ENCODE measurements at regions not wholly inside any gene's neighbourhood (a gene's known extent, or its start where the extent isn't known, plus 50 kb on each side); places are given as distances from the start of the nearest gene placed in this dataset.

- DNase-seq: no peak
- no peak overlapping the region for H3K9ac ChIP-seq
- no peaks in the 10 kb centered on the region for H4K20me1 ChIP-seq (ENCODE audit: insufficient read depth)
- no peak overlapping the region for H3K4me2 ChIP-seq
- no peak overlapping the region for H3K4me3 ChIP-seq (ENCODE audit: low read depth in 2 of 2, low read length in 1 of 2)
- H3K79me2 ChIP-seq (ENCODE audit: insufficient read depth): no peaks in the 10 kb centered on the region
- H3K9me2 ChIP-seq: no peaks in the 10 kb centered on the region
- POLR2A ChIA-PET: no interaction called here
- CTCF ChIA-PET: no interaction called here
- H3K27me3 ChIP-seq (ENCODE audit: insufficient read depth): peaks cover 8% of the 10 kb centered on the region; the same call in 1 of the 2 replicates
- TF ChIP-seq TCF12 (IDR thresholded peaks at IDR 0.05) (no peak), PBX3 (IDR thresholded peaks at IDR 0.05) (no peak), MAX (IDR thresholded peaks at IDR 0.05; ENCODE audit: low read depth) (no peak), RXRA (IDR thresholded peaks at IDR 0.05; ENCODE audit: borderline replicate concordance, low read depth) (no peak), ELF1 (IDR thresholded peaks at IDR 0.05) (no peak), SIN3A (IDR thresholded peaks at IDR 0.05; ENCODE audit: borderline replicate concordance, low read depth, low read length) (no peak), MXI1 (IDR thresholded peaks at IDR 0.05; ENCODE audit: low read depth, low read length) (no peak), FOXJ3 (CRISPR knock-in tag; IDR thresholded peaks at IDR 0.05) (no peak), NFIC (IDR thresholded peaks at IDR 0.05; ENCODE audit: borderline replicate concordance) (no peak), RFX5 (IDR thresholded peaks at IDR 0.05; ENCODE audit: low read length) (no peak), USF2 (IDR thresholded peaks at IDR 0.05; ENCODE audit: borderline replicate concordance, low read depth, low read length) (no peak), FOSL2 (IDR thresholded peaks at IDR 0.05; ENCODE audit: borderline replicate concordance, low read depth) (no peak), TEAD4 (IDR thresholded peaks at IDR 0.05; ENCODE audit: borderline replicate concordance, insufficient read depth) (no peak), REST (IDR thresholded peaks at IDR 0.05; ENCODE audit: low read depth, low read length) (no peak), EZH2phosphoT487 (IDR thresholded peaks at IDR 0.05; ENCODE audit: borderline replicate concordance, low read depth) (no peak), TAF1 (IDR thresholded peaks at IDR 0.05; ENCODE audit: borderline replicate concordance, low read depth, low read length) (no peak)
- 75% methylated on average over 3 of the region's 3 CpGs for WGBS (ENCODE audit: low lambda C conversion rate)
- H2AFZ ChIP-seq (ENCODE audit: low read depth): no peak overlapping the region
- H3K36me3 ChIP-seq (replicated peaks in 1 of 2; ENCODE audit: control insufficient read depth in 1 of 2, insufficient read depth in 2 of 2, low read length in 1 of 2): no peaks in the 10 kb centered on the region
- H3F3A ChIP-seq (replicated peaks; ENCODE audit: insufficient read depth): no peaks in the 10 kb centered on the region
- no peak overlapping the region for H3K27ac ChIP-seq (ENCODE audit: low read depth in 2 of 2, low read length in 1 of 2)
- H3K9me3 ChIP-seq: no peaks in the 10 kb centered on the region
- H3K4me1 ChIP-seq (ENCODE audit: control insufficient read depth in 1 of 2, insufficient read depth in 2 of 2, low read depth in 1 of 2, low read length in 1 of 2): no peaks in the 10 kb centered on the region; a peak in 1 of 4 replicates
Measured at GRCh38 chr3:72130565-72130964, 345.6 kb upstream of the PROK2 start.
